ENCODE measurements at regions not wholly inside any gene's neighbourhood (a gene's known extent, or its start where the extent isn't known, plus 50 kb on each side); places are given as distances from the start of the nearest gene placed in this dataset.

- CTCF ChIA-PET, result no interaction called here
- BruUV-seq (replicated peaks), result no TSS peak
- no peak overlapping the region for H3K4me3 Mint-ChIP-seq (ENCODE audit: low read depth, unreplicated experiment)
- TF ChIP-seq CTCF (IDR thresholded peaks at IDR 0.05; ENCODE audit: unreplicated experiment), result no peak
- H3K36me3 Mint-ChIP-seq (ENCODE audit: insufficient read depth, unreplicated experiment), result no peaks in the 10 kb centered on the region
- H3K4me1 Mint-ChIP-seq (ENCODE audit: low read depth, unreplicated experiment), result no peaks in the 10 kb centered on the region
- intact Hi-C loops (cut with micrococcal nuclease; ENCODE audit: unreplicated experiment), result no loop called here
- no peak overlapping the region for H3K27ac Mint-ChIP-seq (ENCODE audit: unreplicated experiment)
- no peaks in the 10 kb centered on the region for H3K9me3 Mint-ChIP-seq (ENCODE audit: low read depth, unreplicated experiment)
- DNase-seq, result no peak
- peaks cover 23% of the 10 kb centered on the region for H3K27me3 Mint-ChIP-seq (ENCODE audit: unreplicated experiment)
Observed at GRCh38 chr7:108846471-108846870, 276.8 kb downstream of the DNAJB9 start.

GRCh38 chr7:108848486-108848885 lies 278.8 kb downstream of the DNAJB9 start:
- no peak for DNase-seq
- intact Hi-C loops (cut with micrococcal nuclease; ENCODE audit: unreplicated experiment), result no loop called here
- no peak for TF ChIP-seq CTCF (IDR thresholded peaks at IDR 0.05; ENCODE audit: unreplicated experiment)
- Mint-ChIP-seq H3K9me3 (ENCODE audit: low read depth, unreplicated experiment) (no peaks in the 10 kb centered on the region), H3K4me3 (ENCODE audit: low read depth, unreplicated experiment) (no peak overlapping the region), H3K36me3 (ENCODE audit: insufficient read depth, unreplicated experiment) (no peaks in the 10 kb centered on the region), H3K27me3 (ENCODE audit: unreplicated experiment) (peaks cover 23% of the 10 kb centered on the region), H3K4me1 (ENCODE audit: low read depth, unreplicated experiment) (no peaks in the 10 kb centered on the region), H3K27ac (ENCODE audit: unreplicated experiment) (no peak overlapping the region)
- no TSS peak for BruUV-seq (replicated peaks)
- CTCF ChIA-PET, result no interaction called here

GRCh38 chr7:108860615-108861014 lies 290.9 kb downstream of the DNAJB9 start:
- H3K36me3 Mint-ChIP-seq (ENCODE audit: insufficient read depth, unreplicated experiment), result no peaks in the 10 kb centered on the region
- no peak for TF ChIP-seq CTCF (IDR thresholded peaks at IDR 0.05; ENCODE audit: unreplicated experiment)
- no peak for DNase-seq
- H3K4me3 Mint-ChIP-seq (ENCODE audit: low read depth, unreplicated experiment), result no peak overlapping the region
- BruUV-seq (replicated peaks), result no TSS peak
- intact Hi-C loops (cut with micrococcal nuclease; ENCODE audit: unreplicated experiment), result no loop called here
- no peak overlapping the region for H3K27ac Mint-ChIP-seq (ENCODE audit: unreplicated experiment)
- peaks cover 24% of the 10 kb centered on the region for H3K27me3 Mint-ChIP-seq (ENCODE audit: unreplicated experiment)
- H3K4me1 Mint-ChIP-seq (ENCODE audit: low read depth, unreplicated experiment), result no peaks in the 10 kb centered on the region
- CTCF ChIA-PET, result no interaction called here
- peaks cover 5% of the 10 kb centered on the region for H3K9me3 Mint-ChIP-seq (ENCODE audit: low read depth, unreplicated experiment)

GRCh38 chr7:108861071-108861470 lies 291.4 kb downstream of the DNAJB9 start:
- no TSS peak for BruUV-seq (replicated peaks)
- intact Hi-C loops (cut with micrococcal nuclease; ENCODE audit: unreplicated experiment), result no loop called here
- Mint-ChIP-seq H3K27me3 (ENCODE audit: unreplicated experiment) (peaks cover 19% of the 10 kb centered on the region), H3K4me3 (ENCODE audit: low read depth, unreplicated experiment) (no peak overlapping the region), H3K4me1 (ENCODE audit: low read depth, unreplicated experiment) (no peaks in the 10 kb centered on the region), H3K9me3 (ENCODE audit: low read depth, unreplicated experiment) (peaks cover 5% of the 10 kb centered on the region), H3K36me3 (ENCODE audit: insufficient read depth, unreplicated experiment) (no peaks in the 10 kb centered on the region), H3K27ac (ENCODE audit: unreplicated experiment) (no peak overlapping the region)
- CTCF ChIA-PET, result no interaction called here
- DNase-seq, result no peak
- no peak for TF ChIP-seq CTCF (IDR thresholded peaks at IDR 0.05; ENCODE audit: unreplicated experiment)
